Activated CD4-positive, alpha-beta T cell treated with anti-CD3 and anti-CD28 coated beads for 36 hours (primary cell): ENCODE measurements at regions not wholly inside any gene's neighbourhood (a gene's known extent, or its start where the extent isn't known, plus 50 kb on each side); places are given as distances from the start of the nearest gene placed in this dataset.

Source experiments
- ATAC-seq: fragments of 200-7000 bp; cut with Tn5 transposase; one replicate; pipeline ENCODE4 v1.10.0; 2021; ENCODE audit warnings: mild to moderate bottlenecking, moderate library complexity
- CTCF ChIA-PET: fragments of 350-600 bp; sonication (Branson Sonifier 250); formaldehyde crosslinking; loops from one replicate; lab custom pipeline; 2021; ENCODE audit warnings: antibody characterized with exemption; lab: Charles Lee
- POLR2A ChIA-PET: fragments of 350-600 bp; sonication (Branson Sonifier 250); formaldehyde crosslinking; loops from one replicate; lab custom pipeline; 2021; ENCODE audit warnings: antibody characterized with exemption, inconsistent platforms; lab: Charles Lee
- DNase-seq: peaks from one replicate; pipeline ENCODE4 v3.0.0-alpha.2; 2020
- H3K27ac Mint-ChIP-seq: one replicate; pipeline ENCODE4 v1.8.0; 2021; ENCODE audit warnings: mixed read lengths
- H3K27me3 Mint-ChIP-seq: one replicate; pipeline ENCODE4 v1.8.0; 2021; ENCODE audit warnings: mixed read lengths
- H3K36me3 Mint-ChIP-seq: one replicate; pipeline ENCODE4 v1.8.0; 2021; ENCODE audit warnings: low read depth, mixed read lengths
- H3K4me1 Mint-ChIP-seq: one replicate; pipeline ENCODE4 v1.8.0; 2021; ENCODE audit warnings: mixed read lengths
- H3K4me3 Mint-ChIP-seq: one replicate; pipeline ENCODE4 v1.8.0; 2021; ENCODE audit warnings: mild to moderate bottlenecking, moderate library complexity, mixed read lengths
- H3K9me3 Mint-ChIP-seq: one replicate; pipeline ENCODE4 v1.8.0; 2021; ENCODE audit warnings: low read depth, mixed read lengths
- intact Hi-C, 2 experiments: fragments of 100-400 bp; cut with DNase I in 1 of 2; cut with micrococcal nuclease in 1 of 2; formaldehyde crosslinking; loops; one replicate each; pipeline versions ENCODE4 v1.14.2 to v1.15.1; 2022 to 2024; cut with DNase I, micrococcal nuclease

DNA sequence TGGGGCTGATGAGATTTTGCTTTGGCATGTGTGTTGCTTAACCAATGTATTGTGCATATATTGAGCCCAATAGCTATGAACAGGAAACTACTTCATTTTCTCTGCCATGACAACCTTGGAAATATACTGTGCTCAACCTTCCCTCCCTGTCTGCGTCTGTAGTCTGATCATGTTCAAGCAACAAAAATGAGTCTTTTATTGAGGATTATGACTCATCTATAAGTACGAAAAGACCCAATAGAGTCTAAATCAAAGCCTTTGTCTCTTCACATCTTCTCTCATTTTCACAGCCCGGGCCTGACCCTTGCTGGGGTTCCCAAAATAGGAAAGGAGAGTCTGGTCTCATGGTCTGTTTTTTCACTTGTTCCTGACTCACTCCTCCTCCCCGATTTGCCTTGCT, 158.2 kb downstream of the CAND1 start:
- ChIA-PET POLR2A (no interaction called here), CTCF (no interaction called here)
- no peak overlapping the region for H3K4me3 Mint-ChIP-seq
- no peaks in the 10 kb centered on the region for H3K9me3 Mint-ChIP-seq
- DNase-seq: no peak
- H3K27ac Mint-ChIP-seq: no peak overlapping the region
- no peak for ATAC-seq
- H3K27me3 Mint-ChIP-seq: peaks cover 2% of the 10 kb centered on the region
- peaks cover 10% of the 10 kb centered on the region for H3K4me1 Mint-ChIP-seq
- intact Hi-C loops: no loop called here
- no peaks in the 10 kb centered on the region for H3K36me3 Mint-ChIP-seq

DNA sequence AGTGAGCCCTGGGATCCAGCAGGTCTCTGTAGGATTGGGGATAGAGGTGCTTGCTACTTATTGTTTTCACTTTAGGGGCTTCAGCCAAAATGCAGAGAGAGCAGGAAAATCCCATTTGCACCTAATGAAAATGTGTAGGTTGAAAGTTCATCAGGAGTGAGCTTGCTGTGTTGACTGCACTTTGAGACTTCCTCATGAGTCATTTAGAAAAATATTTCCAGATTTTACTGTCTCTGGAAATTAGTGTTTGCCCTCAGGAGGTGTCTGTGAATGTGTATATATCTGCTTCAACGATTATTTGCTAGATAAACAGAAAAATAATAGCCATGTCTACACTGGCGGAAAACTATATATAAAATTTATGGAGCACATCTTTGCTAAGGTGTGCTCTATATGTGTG, 159.3 kb downstream of the CAND1 start:
- CTCF ChIA-PET: no interaction called here

DNA sequence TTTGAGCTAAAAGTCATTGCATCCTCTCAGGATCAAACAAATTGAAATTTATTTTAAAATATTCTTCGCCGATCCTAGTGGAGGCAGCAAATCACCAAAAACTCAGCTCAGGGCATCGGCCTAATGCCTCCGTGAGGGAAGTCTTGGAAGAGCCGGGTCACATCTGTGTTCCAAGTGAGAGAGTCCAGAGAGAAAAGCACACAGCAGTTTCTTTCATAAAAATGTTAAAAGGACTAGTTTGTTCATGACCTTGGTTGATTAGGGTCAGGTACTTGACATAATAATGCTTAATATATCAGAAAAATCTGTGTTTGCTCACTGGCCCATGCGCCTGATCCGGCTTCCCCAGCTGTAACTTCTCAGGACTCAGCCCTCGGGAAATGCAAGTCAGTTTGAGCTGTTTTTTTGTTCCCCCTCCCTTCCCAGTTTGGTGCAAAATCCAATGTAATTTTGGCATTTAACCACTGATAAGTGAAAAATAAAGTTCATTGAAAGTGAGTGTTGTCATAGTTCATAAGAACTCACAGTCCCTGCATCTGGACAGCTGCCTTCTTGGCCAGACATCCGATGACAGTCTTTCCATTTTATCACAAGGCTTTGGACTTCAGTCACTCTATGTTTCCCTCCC, 161.7 kb downstream of the CAND1 start:
- intact Hi-C loops: no loop called here
- H3K9me3 Mint-ChIP-seq: no peaks in the 10 kb centered on the region
- DNase-seq (no peak), ATAC-seq (no peak)
- H3K27me3 Mint-ChIP-seq: peaks cover 2% of the 10 kb centered on the region
- ChIA-PET POLR2A (no interaction called here), CTCF (interaction anchor here (0.6 to 1.4 kb wide), 3 partner anchors 9 to 394 kb away, joined by 3 to 6 read pairs (median 5); no protein-coding TSS in a partner anchor)
- H3K36me3 Mint-ChIP-seq: no peaks in the 10 kb centered on the region
- H3K27ac Mint-ChIP-seq: no peak overlapping the region
- H3K4me1 Mint-ChIP-seq: peaks cover 14% of the 10 kb centered on the region
- H3K4me3 Mint-ChIP-seq: no peak overlapping the region

More for the DNA sequence above, 159.3 kb downstream of the CAND1 start:
- H3K9me3 Mint-ChIP-seq: no peaks in the 10 kb centered on the region
- no peak overlapping the region for H3K4me3 Mint-ChIP-seq
- H3K27ac Mint-ChIP-seq: no peak overlapping the region
- no peak for DNase-seq
- POLR2A ChIA-PET: no interaction called here
- intact Hi-C loops: no loop called here
- no peak for ATAC-seq
- H3K27me3 Mint-ChIP-seq: peaks cover 2% of the 10 kb centered on the region
- no peaks in the 10 kb centered on the region for H3K36me3 Mint-ChIP-seq
- peaks cover 10% of the 10 kb centered on the region for H3K4me1 Mint-ChIP-seq

DNA sequence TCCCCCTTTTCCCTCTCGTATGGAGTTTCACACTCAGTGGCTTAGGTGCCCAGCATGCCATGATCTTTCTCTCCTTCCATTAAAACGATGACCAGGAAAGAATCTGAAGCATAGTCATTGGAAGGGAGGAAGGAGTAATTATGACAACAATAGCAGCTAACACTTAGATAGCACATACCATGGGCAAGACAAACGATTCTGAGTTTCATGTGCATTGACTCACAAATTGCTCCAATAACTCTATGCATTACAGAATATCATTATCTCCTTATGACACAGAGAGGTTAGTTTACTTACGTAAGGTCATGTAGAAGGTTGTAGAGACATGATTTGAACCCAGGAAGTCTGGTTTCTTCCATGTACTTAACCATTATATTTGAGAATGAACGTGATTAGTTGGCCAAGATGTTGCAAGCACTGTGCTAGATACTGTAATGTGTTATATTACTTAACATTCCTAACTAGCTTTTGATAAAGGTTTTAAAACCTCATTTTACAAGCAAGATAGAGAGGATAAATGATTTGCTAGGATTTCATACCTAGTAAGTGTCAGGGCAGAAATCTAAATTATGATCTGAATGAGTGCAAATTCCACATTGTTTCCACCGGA, 162.4 kb downstream of the CAND1 start:
- ATAC-seq (no peak), DNase-seq (no peak)
- intact Hi-C loops: no loop called here
- no peak overlapping the region for H3K27ac Mint-ChIP-seq
- POLR2A ChIA-PET: no interaction called here
- peaks cover 7% of the 10 kb centered on the region for H3K4me1 Mint-ChIP-seq
- CTCF ChIA-PET: interaction anchor here (1.4 kb wide), 1 partner anchor 8 kb away, joined by 6 read pairs; no protein-coding TSS in a partner anchor
- no peaks in the 10 kb centered on the region for H3K27me3 Mint-ChIP-seq
- no peak overlapping the region for H3K4me3 Mint-ChIP-seq
- H3K9me3 Mint-ChIP-seq: no peaks in the 10 kb centered on the region
- H3K36me3 Mint-ChIP-seq: no peaks in the 10 kb centered on the region

DNA sequence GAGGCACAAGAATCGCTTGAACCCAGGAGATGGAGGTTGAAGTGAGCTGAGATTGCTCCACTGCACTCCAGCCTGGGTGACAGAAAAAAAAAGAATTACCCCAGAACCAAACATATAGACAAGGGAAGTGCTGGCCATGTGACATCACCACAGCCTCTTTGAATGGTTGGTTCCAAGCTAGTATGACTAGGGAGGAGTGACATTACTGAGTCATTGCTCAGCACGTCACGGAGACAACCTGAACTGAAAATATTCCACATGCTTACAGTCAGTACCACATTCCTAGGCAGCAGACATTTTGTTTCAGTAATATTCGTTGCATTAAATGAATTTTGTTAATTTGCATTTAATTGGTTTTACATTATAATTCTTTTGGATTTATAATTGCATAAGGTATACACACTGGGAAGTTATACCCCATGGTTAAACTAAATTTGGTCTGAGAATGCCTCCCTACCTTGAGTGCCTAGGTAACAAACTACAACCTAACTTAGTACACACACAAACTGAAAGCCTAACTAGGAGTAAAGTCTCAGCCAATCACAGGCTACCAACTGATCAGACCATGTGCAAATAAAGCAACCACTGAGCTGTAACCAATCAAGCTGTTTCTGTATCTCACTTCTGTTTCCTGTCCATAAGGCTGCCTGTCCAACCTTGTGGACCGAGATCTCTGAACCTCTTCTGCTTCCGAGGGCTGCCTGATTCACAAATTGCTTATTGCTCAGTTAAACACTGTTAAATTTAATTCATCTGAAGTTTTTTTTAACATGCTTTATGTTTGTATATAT, 164.4 kb downstream of the CAND1 start:
- peaks cover under 1% of the 10 kb centered on the region for H3K9me3 Mint-ChIP-seq

DNA sequence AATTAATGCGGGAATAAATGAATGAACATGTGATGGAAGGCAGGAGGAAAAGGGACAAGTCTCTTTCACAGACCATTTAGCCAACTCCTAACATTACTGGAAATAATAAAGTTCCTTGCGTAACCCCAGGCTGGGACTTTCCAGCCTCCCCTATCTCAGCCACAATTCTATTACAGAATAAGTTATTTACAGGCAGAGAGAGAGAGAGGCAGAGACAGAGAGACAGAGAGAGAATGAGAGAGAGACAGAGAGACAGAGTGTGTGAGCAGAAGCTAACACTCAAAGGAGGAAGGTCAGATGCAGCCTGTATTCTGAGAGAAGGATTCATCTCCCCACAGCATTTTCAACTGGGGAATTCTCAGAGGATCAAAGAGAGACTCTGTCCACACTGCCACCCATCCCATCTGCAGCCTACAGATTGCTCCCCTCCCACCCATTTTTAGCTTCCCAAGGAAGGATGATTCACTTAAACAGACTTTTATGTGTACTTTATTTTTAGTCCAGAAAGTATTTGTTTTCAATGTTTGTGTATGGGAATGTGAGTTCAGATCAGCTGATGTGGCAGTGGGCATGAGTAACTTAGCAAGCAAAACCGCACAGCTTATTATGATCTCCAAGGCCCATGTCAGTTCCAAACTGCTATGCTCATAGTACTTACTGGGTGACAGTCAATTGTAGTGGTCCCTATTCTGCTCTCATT, 165.7 kb downstream of the CAND1 start:
- Mint-ChIP-seq H3K9me3 (peaks cover 4% of the 10 kb centered on the region), H3K4me3 (no peak overlapping the region), H3K27me3 (no peaks in the 10 kb centered on the region), H3K36me3 (no peaks in the 10 kb centered on the region), H3K4me1 (peaks cover 5% of the 10 kb centered on the region), H3K27ac (no peak overlapping the region)
- ChIA-PET CTCF (interaction anchor here (0.8 to 1.3 kb wide), 3 partner anchors 79 to 448 kb away, joined by 3 to 6 read pairs (median 5); no protein-coding TSS in a partner anchor), POLR2A (no interaction called here)
- intact Hi-C loops: no loop called here
- DNase-seq (no peak), ATAC-seq (no peak)

More for the DNA sequence above, 164.4 kb downstream of the CAND1 start:
- intact Hi-C loops: no loop called here
- Mint-ChIP-seq H3K27ac (no peak overlapping the region), H3K4me1 (peaks cover 5% of the 10 kb centered on the region), H3K4me3 (no peak overlapping the region), H3K27me3 (no peaks in the 10 kb centered on the region), H3K36me3 (no peaks in the 10 kb centered on the region)
- POLR2A ChIA-PET: no interaction called here
- CTCF ChIA-PET: interaction anchor here (0.6 to 0.7 kb wide), 2 partner anchors 9 to 165 kb away, joined by 3 read pairs; no protein-coding TSS in a partner anchor
- ATAC-seq (peak; percentile 39), DNase-seq (no peak)

DNA sequence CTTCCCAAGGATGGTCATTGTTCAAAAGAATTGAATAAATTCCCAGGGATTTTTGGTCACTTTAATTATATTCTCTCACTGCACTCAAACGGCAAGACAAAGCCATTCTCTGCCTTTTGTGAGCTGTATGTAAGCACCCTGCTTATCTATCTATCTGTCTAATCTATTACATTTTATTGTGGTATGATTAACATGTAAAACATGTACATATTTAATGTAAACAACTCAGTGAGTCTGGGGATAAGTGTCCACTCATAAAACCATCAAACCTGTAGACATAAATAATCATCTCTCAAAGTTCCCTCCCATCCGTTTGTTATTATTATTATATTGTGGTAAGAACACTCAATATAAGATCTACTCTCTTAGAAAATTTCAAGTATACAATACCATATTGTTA, 167.1 kb downstream of the CAND1 start:
- DNase-seq (no peak), ATAC-seq (no peak)
- H3K27ac Mint-ChIP-seq: no peak overlapping the region
- intact Hi-C loops: no loop called here
- POLR2A ChIA-PET: no interaction called here
- peaks cover 4% of the 10 kb centered on the region for H3K9me3 Mint-ChIP-seq
- no peak overlapping the region for H3K4me3 Mint-ChIP-seq
- no peaks in the 10 kb centered on the region for H3K36me3 Mint-ChIP-seq
- no peaks in the 10 kb centered on the region for H3K27me3 Mint-ChIP-seq
- CTCF ChIA-PET: interaction anchor here (0.6 to 1.1 kb wide), 2 partner anchors 48 to 410 kb away, joined by 3 read pairs; no protein-coding TSS in a partner anchor
- peaks cover 5% of the 10 kb centered on the region for H3K4me1 Mint-ChIP-seq

DNA sequence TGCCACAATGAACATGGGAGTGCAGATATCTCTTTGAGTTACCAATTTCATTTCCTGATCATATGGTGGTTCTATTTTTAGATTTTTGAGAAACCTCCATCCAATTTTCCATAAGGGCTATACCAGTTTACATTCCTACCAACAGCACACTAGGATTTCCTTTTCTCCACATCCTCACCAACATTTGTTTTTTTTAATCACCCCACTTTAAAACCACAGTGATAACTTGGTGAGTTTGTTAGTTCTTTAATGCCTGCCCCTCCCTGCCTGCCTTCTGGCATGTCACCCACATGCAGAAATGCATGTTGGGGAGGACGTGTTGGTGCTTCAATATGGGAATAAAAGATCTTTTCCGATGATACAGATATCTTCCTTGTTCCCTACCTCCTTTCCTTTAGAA, 167.9 kb downstream of the CAND1 start:
- intact Hi-C loops: no loop called here
- Mint-ChIP-seq H3K9me3 (peaks cover 4% of the 10 kb centered on the region), H3K36me3 (no peaks in the 10 kb centered on the region), H3K27ac (no peak overlapping the region), H3K4me3 (no peak overlapping the region), H3K27me3 (no peaks in the 10 kb centered on the region), H3K4me1 (peaks cover 11% of the 10 kb centered on the region)
- ChIA-PET POLR2A (no interaction called here), CTCF (interaction anchor here (1.1 kb wide), 1 partner anchor 47 kb away, joined by 3 read pairs; no protein-coding TSS in a partner anchor)
- no peak for ATAC-seq
- no peak for DNase-seq

DNA sequence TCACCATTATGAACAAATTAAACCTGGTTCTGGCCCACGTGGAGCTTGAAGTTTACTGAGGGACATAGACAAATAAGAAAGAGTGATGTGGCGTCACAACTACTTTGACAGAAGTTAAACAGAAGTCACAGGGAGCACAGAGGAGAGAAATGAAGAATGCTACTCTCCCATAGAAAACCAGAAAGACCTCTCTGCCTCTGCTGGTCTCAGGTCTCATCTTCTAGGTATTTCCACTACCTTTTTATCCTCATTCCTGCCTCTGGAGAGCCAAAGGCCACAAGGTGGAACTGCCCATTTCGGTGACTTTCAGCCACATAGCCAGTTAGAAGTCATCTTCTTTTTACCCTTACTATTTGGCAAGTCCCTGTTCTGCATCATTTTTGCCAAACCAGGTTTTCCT, 170.5 kb downstream of the CAND1 start:
- ChIA-PET POLR2A (no interaction called here), CTCF (interaction anchor here (1.7 to 4.2 kb wide), 2 partner anchors 9 to 84 kb away, joined by 6 to 37 read pairs; no protein-coding TSS in a partner anchor)
- H3K4me1 Mint-ChIP-seq: peaks cover 13% of the 10 kb centered on the region
- intact Hi-C loops: loop anchor here (2.0 to 5.0 kb wide), 4 partner anchors 193 to 503 kb away; no protein-coding TSS in a partner anchor
- no peak overlapping the region for H3K4me3 Mint-ChIP-seq
- H3K9me3 Mint-ChIP-seq: peaks cover 4% of the 10 kb centered on the region
- H3K36me3 Mint-ChIP-seq: no peaks in the 10 kb centered on the region
- ATAC-seq (no peak), DNase-seq (no peak)
- H3K27me3 Mint-ChIP-seq: peaks cover 3% of the 10 kb centered on the region
- no peak overlapping the region for H3K27ac Mint-ChIP-seq

DNA sequence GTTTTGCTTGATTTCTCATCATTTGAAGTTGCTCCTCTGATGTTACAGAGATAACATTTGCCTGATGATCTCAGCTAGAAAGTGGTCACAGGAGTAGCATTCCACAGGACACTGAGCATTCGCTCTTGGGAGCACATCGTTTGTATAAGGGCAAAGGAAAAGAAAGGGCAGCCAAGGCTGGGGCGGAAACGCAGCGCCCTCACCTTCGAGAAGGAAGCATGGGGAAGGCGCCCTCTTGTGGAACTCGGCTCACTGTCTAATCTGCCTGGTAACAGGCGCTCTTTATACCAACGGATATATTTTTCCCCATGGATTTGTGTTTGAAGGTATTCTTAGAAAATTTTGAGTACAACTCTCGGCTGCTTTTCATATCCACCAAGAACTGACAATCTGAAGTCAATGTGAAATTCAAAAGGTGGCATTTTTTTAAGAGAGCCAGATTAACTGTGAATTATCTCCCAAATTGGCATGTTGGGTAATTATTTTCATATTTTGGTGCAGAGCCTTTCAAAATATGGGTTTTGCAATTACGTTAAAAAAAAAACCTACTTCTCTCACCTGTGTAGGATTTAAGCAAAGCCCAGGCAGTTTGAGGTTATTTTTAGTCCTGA, 172.7 kb downstream of the CAND1 start:
- no peaks in the 10 kb centered on the region for H3K36me3 Mint-ChIP-seq
- ChIA-PET POLR2A (no interaction called here), CTCF (interaction anchor here (0.6 to 4.2 kb wide), 9 partner anchors 11 to 501 kb away, joined by 3 to 37 read pairs (median 3); no protein-coding TSS in a partner anchor)
- DNase-seq (peak; percentile 89), ATAC-seq (peak; percentile 94)
- peaks cover 4% of the 10 kb centered on the region for H3K9me3 Mint-ChIP-seq
- peaks cover 13% of the 10 kb centered on the region for H3K4me1 Mint-ChIP-seq
- intact Hi-C loops: loop anchor here (1.0 to 5.0 kb wide), 6 partner anchors 86 to 501 kb away; no protein-coding TSS in a partner anchor
- no peak overlapping the region for H3K4me3 Mint-ChIP-seq
- no peak overlapping the region for H3K27ac Mint-ChIP-seq
- H3K27me3 Mint-ChIP-seq: peaks cover 3% of the 10 kb centered on the region
